ENCODE measurements at regions not wholly inside any gene's neighbourhood (a gene's known extent, or its start where the extent isn't known, plus 50 kb on each side); places are given as distances from the start of the nearest gene placed in this dataset.

DNA sequence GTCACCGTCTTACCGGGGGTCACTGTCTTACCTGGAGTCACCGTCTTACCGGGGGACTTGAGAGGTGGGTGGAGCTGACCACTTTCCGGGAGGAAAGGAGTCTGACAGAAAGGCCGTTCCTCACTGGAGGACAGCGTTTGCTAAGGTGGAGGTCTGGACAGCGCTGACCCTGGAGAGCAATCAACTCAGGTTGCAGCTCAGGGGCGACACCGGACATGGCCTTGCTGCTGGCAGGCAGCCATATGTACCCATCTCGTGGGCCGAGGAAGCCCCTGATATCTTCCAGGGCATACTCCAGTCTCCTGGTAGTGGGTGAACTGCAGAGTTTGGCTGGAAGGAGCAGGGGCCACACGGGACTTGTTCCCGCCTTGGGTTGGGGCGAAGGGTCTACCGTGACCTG is 234.6 kb upstream of the MYT1L start:
- no peaks in the 10 kb centered on the region for H3K27me3 ChIP-seq (ENCODE audit: insufficient read depth)
- 76% methylated on average over 16 of the region's 16 CpGs for WGBS (ENCODE audit: low lambda C conversion rate)
- H3K79me2 ChIP-seq (ENCODE audit: insufficient read depth), result no peaks in the 10 kb centered on the region
- no peaks in the 10 kb centered on the region; a peak in 1 of 4 replicates for H3K4me1 ChIP-seq (ENCODE audit: control insufficient read depth in 1 of 2, insufficient read depth in 2 of 2, low read depth in 1 of 2, low read length in 1 of 2)
- no peaks in the 10 kb centered on the region for H3F3A ChIP-seq (replicated peaks; ENCODE audit: insufficient read depth)
- H4K20me1 ChIP-seq (ENCODE audit: insufficient read depth), result no peaks in the 10 kb centered on the region
- TF ChIP-seq CTCF (IDR thresholded peaks at IDR 0.05), result no peak
- TF ChIP-seq GATA2 (CRISPR knock-in tag; IDR thresholded peaks at IDR 0.05), result no peak
- TF ChIP-seq RAD21 (IDR thresholded peaks at IDR 0.05; ENCODE audit: low read length), result no peak
- no peak for TF ChIP-seq NFIC (IDR thresholded peaks at IDR 0.05; ENCODE audit: borderline replicate concordance)
- no peak for TF ChIP-seq CHD2 (IDR thresholded peaks at IDR 0.05; ENCODE audit: low read length, partially characterized antibody)
- no peak for TF ChIP-seq MEF2A (IDR thresholded peaks at IDR 0.05; ENCODE audit: borderline replicate concordance, low read depth)
- TF ChIP-seq JUND (IDR thresholded peaks at IDR 0.05), result no peak
- no peak for TF ChIP-seq EZH2phosphoT487 (IDR thresholded peaks at IDR 0.05; ENCODE audit: borderline replicate concordance, low read depth)
- TF ChIP-seq USF1 (IDR thresholded peaks at IDR 0.05; ENCODE audit: borderline replicate concordance, low read depth), result no peak
- TF ChIP-seq, protein P1, sequence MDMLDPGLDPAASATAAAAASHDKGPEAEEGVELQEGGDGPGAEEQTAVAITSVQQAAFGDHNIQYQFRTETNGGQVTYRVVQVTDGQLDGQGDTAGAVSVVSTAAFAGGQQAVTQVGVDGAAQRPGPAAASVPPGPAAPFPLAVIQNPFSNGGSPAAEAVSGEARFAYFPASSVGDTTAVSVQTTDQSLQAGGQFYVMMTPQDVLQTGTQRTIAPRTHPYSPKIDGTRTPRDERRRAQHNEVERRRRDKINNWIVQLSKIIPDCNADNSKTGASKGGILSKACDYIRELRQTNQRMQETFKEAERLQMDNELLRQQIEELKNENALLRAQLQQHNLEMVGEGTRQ (IDR thresholded peaks at IDR 0.05; ENCODE audit: borderline replicate concordance, low read depth, low read length), result no peak
- H3K27ac ChIP-seq (ENCODE audit: low read depth in 2 of 2, low read length in 1 of 2), result no peak overlapping the region
- H3K4me3 ChIP-seq (ENCODE audit: low read depth in 2 of 2, low read length in 1 of 2), result no peak overlapping the region
- H3K36me3 ChIP-seq (replicated peaks in 1 of 2; ENCODE audit: control insufficient read depth in 1 of 2, insufficient read depth in 2 of 2, low read length in 1 of 2), result no peaks in the 10 kb centered on the region
- DNase-seq, result no peak
- CTCF ChIA-PET, result no interaction called here
- no peak overlapping the region for H3K4me2 ChIP-seq
- H2AFZ ChIP-seq (ENCODE audit: low read depth), result no peak overlapping the region
- H3K9me2 ChIP-seq, result no peaks in the 10 kb centered on the region
- H3K9ac ChIP-seq, result no peak overlapping the region
- POLR2A ChIA-PET, result no interaction called here
- no peaks in the 10 kb centered on the region for H3K9me3 ChIP-seq

- H4K20me1 ChIP-seq (ENCODE audit: insufficient read depth), result no peaks in the 10 kb centered on the region
- CTCF ChIA-PET, result no interaction called here
- no peaks in the 10 kb centered on the region for H3K9me3 ChIP-seq
- H3K27me3 ChIP-seq (ENCODE audit: insufficient read depth), result no peaks in the 10 kb centered on the region
- H3K36me3 ChIP-seq (replicated peaks in 1 of 2; ENCODE audit: control insufficient read depth in 1 of 2, insufficient read depth in 2 of 2, low read length in 1 of 2), result no peaks in the 10 kb centered on the region
- no peaks in the 10 kb centered on the region for H3K79me2 ChIP-seq (ENCODE audit: insufficient read depth)
- H3K4me1 ChIP-seq (ENCODE audit: control insufficient read depth in 1 of 2, insufficient read depth in 2 of 2, low read depth in 1 of 2, low read length in 1 of 2), result no peaks in the 10 kb centered on the region; a peak in 1 of 4 replicates
- WGBS (ENCODE audit: low lambda C conversion rate), result 47% methylated on average over 24 of the region's 24 CpGs
- H3K4me3 ChIP-seq (ENCODE audit: low read depth in 2 of 2, low read length in 1 of 2), result no peak overlapping the region
- DNase-seq, result no peak
- H3K27ac ChIP-seq (ENCODE audit: low read depth in 2 of 2, low read length in 1 of 2), result no peak overlapping the region
- no peaks in the 10 kb centered on the region for H3F3A ChIP-seq (replicated peaks; ENCODE audit: insufficient read depth)
- POLR2A ChIA-PET, result no interaction called here
- no peaks in the 10 kb centered on the region for H3K9me2 ChIP-seq
- no peak overlapping the region for H2AFZ ChIP-seq (ENCODE audit: low read depth)
- H3K4me2 ChIP-seq, result no peak overlapping the region
- H3K9ac ChIP-seq, result no peak overlapping the region
- TF ChIP-seq JUND (IDR thresholded peaks at IDR 0.05) (no peak), RXRA (IDR thresholded peaks at IDR 0.05; ENCODE audit: borderline replicate concordance, low read depth) (no peak), MAX (IDR thresholded peaks at IDR 0.05; ENCODE audit: low read depth) (no peak), FOXJ3 (CRISPR knock-in tag; IDR thresholded peaks at IDR 0.05) (no peak), FOXM1 (IDR thresholded peaks at IDR 0.05; ENCODE audit: low read depth) (no peak), EZH2phosphoT487 (IDR thresholded peaks at IDR 0.05; ENCODE audit: borderline replicate concordance, low read depth) (no peak), TCF12 (IDR thresholded peaks at IDR 0.05) (no peak), RAD21 (IDR thresholded peaks at IDR 0.05; ENCODE audit: low read length) (no peak), SMC3 (IDR thresholded peaks at IDR 0.05; ENCODE audit: low read depth, low read length) (no peak), EP300 (IDR thresholded peaks at IDR 0.05; ENCODE audit: borderline replicate concordance in 1 of 2, low read depth in 1 of 2, low read length in 1 of 2) (no peak), CTCF (IDR thresholded peaks at IDR 0.05) (no peak), POLR2AphosphoS5 (IDR thresholded peaks at IDR 0.05; ENCODE audit: low read depth, low read length) (no peak)
- TF ChIP-seq, protein P2, sequence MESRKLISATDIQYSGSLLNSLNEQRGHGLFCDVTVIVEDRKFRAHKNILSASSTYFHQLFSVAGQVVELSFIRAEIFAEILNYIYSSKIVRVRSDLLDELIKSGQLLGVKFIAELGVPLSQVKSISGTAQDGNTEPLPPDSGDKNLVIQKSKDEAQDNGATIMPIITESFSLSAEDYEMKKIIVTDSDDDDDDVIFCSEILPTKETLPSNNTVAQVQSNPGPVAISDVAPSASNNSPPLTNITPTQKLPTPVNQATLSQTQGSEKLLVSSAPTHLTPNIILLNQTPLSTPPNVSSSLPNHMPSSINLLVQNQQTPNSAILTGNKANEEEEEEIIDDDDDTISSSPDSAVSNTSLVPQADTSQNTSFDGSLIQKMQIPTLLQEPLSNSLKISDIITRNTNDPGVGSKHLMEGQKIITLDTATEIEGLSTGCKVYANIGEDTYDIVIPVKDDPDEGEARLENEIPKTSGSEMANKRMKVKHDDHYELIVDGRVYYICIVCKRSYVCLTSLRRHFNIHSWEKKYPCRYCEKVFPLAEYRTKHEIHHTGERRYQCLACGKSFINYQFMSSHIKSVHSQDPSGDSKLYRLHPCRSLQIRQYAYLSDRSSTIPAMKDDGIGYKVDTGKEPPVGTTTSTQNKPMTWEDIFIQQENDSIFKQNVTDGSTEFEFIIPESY (IDR thresholded peaks at IDR 0.05; ENCODE audit: borderline replicate concordance, low read depth), result no peak
These were observed 233.4 kb upstream of the MYT1L start for GRCh38 chr2:2564300-2565078.
